ENCODE measurements at regions not wholly inside any gene's neighbourhood (a gene's known extent, or its start where the extent isn't known, plus 50 kb on each side); places are given as distances from the start of the nearest gene placed in this dataset.
A peak's percentile ranks its signal among the peaks of the same experiment; 100 is the strongest.
"Not testable (repeated sequence)": the region's sequence is repeated elsewhere in the genome, so short reads cannot be mapped to it uniquely, and the experiment has no call there.

DNA sequence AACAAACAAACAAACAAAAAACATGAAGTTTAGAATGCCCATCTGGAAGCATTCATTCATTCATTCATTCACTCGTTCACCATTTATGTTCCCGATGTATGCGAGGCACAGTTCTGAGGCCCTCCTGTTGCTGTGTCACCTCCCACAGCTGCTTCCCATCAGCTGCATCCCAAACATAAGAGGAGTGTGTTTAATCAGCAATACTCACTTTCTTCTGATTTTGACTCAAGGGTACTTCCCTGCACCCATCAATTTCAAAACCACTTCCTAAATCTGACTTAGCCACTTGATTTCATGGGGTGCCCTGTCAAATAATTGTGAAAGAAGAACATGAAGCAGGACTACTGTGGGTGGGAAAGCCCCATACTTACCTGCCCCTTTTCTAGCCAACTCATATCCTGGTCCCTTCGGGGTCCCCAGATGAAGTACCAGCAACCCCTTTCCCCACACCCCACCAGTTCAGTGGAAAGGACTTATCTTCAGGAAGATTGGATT, 128.0 kb upstream of the IL12B start:
- peak in 1 of 4 experiments; percentile 8 for DNase-seq

DNA sequence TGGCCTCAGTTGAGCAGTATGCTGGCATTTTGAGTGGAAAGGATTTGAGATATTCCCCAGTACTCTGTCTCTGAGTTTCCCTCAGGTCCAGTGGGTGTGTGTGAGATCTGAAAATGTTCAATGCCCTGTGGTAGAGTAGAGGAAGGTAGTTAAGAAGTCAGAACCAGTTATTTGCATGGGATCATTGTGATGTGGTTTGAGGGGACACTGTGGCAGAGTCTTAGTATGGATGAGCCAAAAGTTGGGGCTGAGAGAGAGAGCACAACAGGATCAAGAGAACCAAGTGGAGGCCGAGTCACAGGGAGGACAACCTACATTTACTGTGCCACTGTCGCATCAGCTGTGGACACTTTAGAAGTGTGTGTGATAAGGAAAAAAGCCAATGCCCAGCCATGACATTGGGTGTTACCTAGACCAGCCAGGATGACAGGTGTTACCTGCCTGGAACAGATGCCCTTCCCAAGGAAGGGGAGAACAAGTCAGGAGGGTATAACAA, 128.9 kb upstream of the IL12B start:
- DNase-seq, result no peak

- no peak for DNase-seq
Measured at GRCh38 chr5:159459951-159460538, 129.8 kb upstream of the IL12B start.

- no peak for DNase-seq
Measured at GRCh38 chr5:159463590-159464321, 133.5 kb upstream of the IL12B start.

- no peak for DNase-seq
Measured at GRCh38 chr5:159465604-159466003, 135.3 kb upstream of the IL12B start.

GRCh38 chr5:159467666-159468065, 137.4 kb upstream of the IL12B start:
- no peak for DNase-seq

GRCh38 chr5:159469496-159470372, 139.4 kb upstream of the IL12B start:
- DNase-seq, result no peak

DNA sequence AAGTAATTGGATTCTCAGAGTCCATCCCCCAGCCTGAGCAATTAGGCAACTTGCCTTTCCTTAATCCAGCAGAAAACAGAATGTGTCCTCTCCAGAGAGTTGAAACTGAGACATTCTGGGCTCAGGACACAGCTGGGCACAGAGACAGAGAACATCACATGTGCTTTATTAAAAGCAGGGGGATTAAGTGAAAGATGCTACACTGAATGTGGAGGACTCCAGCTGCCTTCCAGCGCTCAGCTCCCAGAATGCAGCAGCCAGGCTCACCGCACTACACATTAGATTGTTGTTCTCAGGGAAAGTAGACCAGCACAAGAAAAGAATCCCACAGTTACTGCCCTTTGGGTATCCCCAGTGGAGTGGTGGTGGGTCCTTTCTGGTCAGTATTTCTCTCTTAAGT, 141.6 kb upstream of the IL12B start:
- DNase-seq, result no peak

- DNase-seq, result no peak
Measured at GRCh38 chr5:159475026-159475425, 144.7 kb upstream of the IL12B start.

GRCh38 chr5:159478950-159479349, 148.7 kb upstream of the IL12B start:
- no peak for DNase-seq

- no peak for DNase-seq
Measured at GRCh38 chr5:159480849-159481248, 150.6 kb upstream of the IL12B start.

- DNase-seq, result no peak
Measured at GRCh38 chr5:159481751-159482150, 151.5 kb upstream of the IL12B start.

DNA sequence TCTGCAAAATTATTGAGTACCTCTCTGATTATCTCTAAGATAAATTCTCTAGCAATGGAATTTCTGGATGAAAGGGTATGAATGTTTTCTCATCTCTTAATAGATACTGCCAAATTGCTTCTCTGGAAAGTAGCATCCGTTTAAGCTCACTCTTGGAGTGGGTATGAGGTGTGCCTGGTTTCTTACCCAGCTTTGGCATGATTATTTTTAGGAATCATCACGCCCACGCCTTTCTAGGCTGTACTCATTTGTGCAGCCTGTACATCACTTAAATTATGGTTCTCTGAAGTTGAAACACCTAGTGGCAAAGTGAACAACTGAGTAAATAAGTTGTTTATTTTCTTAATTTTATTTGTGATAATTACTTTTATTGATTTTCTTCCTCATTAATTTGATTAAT, 156.5 kb upstream of the IL12B start:
- DNase-seq, result no peak

DNA sequence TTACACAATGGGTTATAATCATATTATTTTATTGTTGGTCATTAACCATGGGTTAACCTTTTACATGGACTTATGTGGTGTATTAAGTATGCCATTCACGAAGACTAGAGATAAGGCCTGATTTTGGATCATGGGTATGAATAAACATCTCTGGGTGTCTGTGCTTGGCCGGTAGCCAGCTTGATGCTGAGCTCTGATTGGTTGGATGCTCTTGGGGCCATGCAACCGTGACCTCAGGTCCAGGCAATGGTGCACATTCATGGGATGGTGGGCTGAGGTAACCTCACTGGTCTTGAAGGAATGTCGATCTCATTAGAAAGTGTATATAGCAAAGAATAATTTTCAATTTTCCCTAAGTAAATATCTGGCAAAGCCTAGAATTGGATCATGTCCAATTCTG, 158.2 kb upstream of the IL12B start:
- DNase-seq, result no peak

DNA sequence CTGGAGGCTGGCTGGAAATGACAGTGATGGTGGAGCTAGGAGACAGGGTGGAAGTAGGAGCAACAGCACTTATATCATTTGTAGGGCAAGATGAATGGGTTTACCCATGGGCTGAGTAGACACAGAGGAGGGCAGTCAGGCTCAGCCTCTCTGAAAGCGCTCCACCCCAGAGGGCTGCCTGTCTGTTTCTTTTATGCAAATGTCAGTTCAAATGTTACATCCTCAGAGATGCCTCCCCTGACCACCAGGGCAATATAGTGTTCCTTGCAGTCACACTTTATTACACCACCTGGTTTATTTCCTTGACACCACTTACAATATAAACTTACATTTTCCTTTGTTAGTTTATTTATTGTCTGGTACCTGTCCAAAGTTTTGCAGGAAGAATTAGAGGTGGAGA, 159.5 kb upstream of the IL12B start:
- DNase-seq, result no peak

- no peak for DNase-seq
Measured at GRCh38 chr5:159490507-159490906, 160.2 kb upstream of the IL12B start.

GRCh38 chr5:159493696-159494095, 163.4 kb upstream of the IL12B start:
- no peak for DNase-seq

DNA sequence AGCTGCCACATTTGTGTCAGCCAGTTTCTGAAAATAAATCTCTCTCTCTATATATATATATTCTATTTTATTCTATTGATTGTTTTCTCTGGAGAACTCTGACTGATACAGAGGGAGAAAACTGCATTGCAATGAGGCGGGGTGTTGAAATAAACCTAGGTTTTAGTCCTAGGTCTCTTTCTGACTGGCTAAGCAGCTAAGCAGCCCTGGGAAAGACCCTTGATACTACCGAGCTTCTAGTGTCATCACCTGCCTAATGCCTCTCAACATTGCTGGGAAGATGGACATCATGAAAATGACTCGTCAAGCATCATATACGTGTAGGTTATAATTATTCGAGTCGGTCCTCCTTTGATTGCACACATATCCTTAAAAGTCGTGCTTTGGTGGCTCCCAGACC, 166.5 kb upstream of the IL12B start:
- DNase-seq, result no peak

- DNase-seq, result no peak
Measured at GRCh38 chr5:159497221-159497620, 166.9 kb upstream of the IL12B start.

GRCh38 chr5:159498630-159499029, 168.3 kb upstream of the IL12B start:
- no peak for DNase-seq

- not testable (repeated sequence) for DNase-seq
Measured at GRCh38 chr5:159502116-159502515, 171.8 kb upstream of the IL12B start.

- no peak for DNase-seq
Measured at GRCh38 chr5:159503236-159503635, 172.9 kb upstream of the IL12B start.

DNA sequence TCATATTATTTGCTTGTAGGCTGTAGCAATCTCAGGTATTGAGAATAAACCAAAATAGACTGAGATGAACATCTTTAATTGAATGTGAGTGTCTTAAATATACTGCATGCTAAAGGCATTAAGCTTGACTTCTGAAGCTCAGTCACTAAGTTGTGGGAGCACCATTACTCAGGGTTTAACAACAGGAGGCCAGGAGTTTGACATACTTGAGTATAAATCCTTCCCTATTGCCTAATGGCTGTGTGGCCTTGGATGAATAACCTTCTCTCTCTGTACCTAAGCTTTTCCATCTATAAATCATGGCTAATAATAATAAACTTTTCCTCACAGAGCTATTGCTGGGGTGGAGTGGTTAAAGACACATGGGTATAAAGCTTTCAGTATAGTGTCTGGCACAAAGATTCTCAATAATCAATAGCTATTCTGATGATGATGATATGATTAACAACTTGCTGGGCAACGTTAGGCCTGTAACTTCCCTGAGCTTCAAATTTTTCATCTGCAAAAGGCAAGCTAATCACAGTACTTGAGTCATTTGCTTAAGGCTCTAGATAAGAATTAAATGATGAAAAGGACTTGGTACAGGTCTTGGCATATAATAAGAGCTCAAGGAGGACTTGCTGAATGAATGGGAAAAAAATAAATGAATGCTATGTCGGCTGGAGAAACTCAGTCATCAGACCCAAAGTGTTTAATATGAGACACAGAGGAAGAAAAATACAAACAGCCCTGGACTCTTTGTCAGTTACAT, 174.0 kb upstream of the IL12B start:
- DNase-seq, result no peak

All from activated CD4-positive, CD25-positive, alpha-beta regulatory T cell (primary cell).